H1 (cell line): ENCODE measurements at regions not wholly inside any gene's neighbourhood (a gene's known extent, or its start where the extent isn't known, plus 50 kb on each side); places are given as distances from the start of the nearest gene placed in this dataset.

Source experiments
- CTCF ChIA-PET: fragments of 300-600 bp; sonication (Branson Sonifier 250); formaldehyde crosslinking; loops from one replicate; lab custom pipeline; 2021; ENCODE audit not compliant: partially characterized antibody; lab: Charles Lee
- POLR2A ChIA-PET: fragments of 300-600 bp; sonication (Branson Sonifier 250); formaldehyde crosslinking; loops from one replicate; lab custom pipeline; 2021; ENCODE audit warnings: inconsistent platforms; ENCODE audit not compliant: partially characterized antibody; lab: Charles Lee
- DNase-seq, 2 experiments: peaks; one replicate each; pipeline versions ENCODE4 v3.0.0 to v3.0.0-alpha.2; 2010 to 2022; ENCODE audit warnings: low spot score in 2 of 2, low read depth in 1 of 2, mixed read lengths in 1 of 2
- FAIRE-seq: peaks from 2 replicates; lab custom pipeline; 2011; peaks lifted over from hg19 to GRCh38; lab: Jason Lieb, UNC
- H2AFZ ChIP-seq: 2 replicates; pipeline ENCODE4 v1.8.1; 2012; ENCODE audit warnings: low read length, inconsistent platforms
- H2AK5ac ChIP-seq: 2 replicates; pipeline ENCODE4 v1.6.1; 2013; ENCODE audit warnings: low read depth, low read length
- H2BK120ac ChIP-seq: replicated peaks from 2 replicates; pipeline ENCODE3; 2013; ENCODE audit warnings: low read depth, low read length, inconsistent platforms
- H2BK12ac ChIP-seq: 2 replicates; pipeline ENCODE4 v1.6.1; 2013; ENCODE audit warnings: low read depth, low read length
- H2BK15ac ChIP-seq: 2 replicates; pipeline ENCODE4 v1.6.1; 2013; ENCODE audit warnings: low read length
- H2BK20ac ChIP-seq: 2 replicates; pipeline ENCODE4 v1.6.1; 2013; ENCODE audit warnings: low read length
- H2BK5ac ChIP-seq: 2 replicates; pipeline ENCODE4 v1.6.1; 2013; ENCODE audit warnings: low read depth, low read length
- H3K14ac ChIP-seq: 2 replicates; pipeline ENCODE4 v1.6.1; 2013; ENCODE audit warnings: inconsistent platforms; ENCODE audit not compliant: insufficient read length
- H3K18ac ChIP-seq: 2 replicates; pipeline ENCODE4 v1.6.1; 2013; ENCODE audit warnings: low read length; ENCODE audit errors: extremely low read depth
- H3K23ac ChIP-seq: 2 replicates; pipeline ENCODE4 v1.6.1; 2013; ENCODE audit warnings: inconsistent platforms; ENCODE audit not compliant: insufficient read length
- H3K23me2 ChIP-seq: 2 replicates; pipeline ENCODE4 v1.6.1; 2013; ENCODE audit warnings: low read depth, low read length
- H3K27ac ChIP-seq: 2 replicates; pipeline ENCODE4 v1.6.1; 2011; ENCODE audit warnings: low read depth, low read length, inconsistent platforms
- H3K27me3 ChIP-seq, 4 experiments: replicated peaks in 1 of 4; 1 replicate in 1 of 4; 2 replicates in 3 of 4; pipeline versions ENCODE4 v1.6.1 to v1.8.1; 2011 to 2013; ENCODE audit warnings: low read length in 3 of 4, mild to moderate bottlenecking in 3 of 4, inconsistent platforms in 2 of 4, mixed read lengths in 2 of 4, moderate library complexity in 1 of 4; ENCODE audit not compliant: control insufficient read depth in 3 of 4, insufficient read depth in 3 of 4; ENCODE audit errors: extremely low read depth in 1 of 4
- H3K36me3 ChIP-seq, 4 experiments: 2 replicates each; pipeline versions ENCODE4 v1.6.1 to v1.8.1; 2011 to 2013; ENCODE audit warnings: mild to moderate bottlenecking in 4 of 4, low read length in 3 of 4, moderate library complexity in 2 of 4, control low read depth in 1 of 4, inconsistent platforms in 1 of 4; ENCODE audit not compliant: insufficient read depth in 4 of 4, control insufficient read depth in 2 of 4
- H3K4ac ChIP-seq: replicated peaks from 2 replicates; pipeline ENCODE3; 2013; ENCODE audit warnings: low read length, low read depth, mixed read lengths, inconsistent platforms; ENCODE audit not compliant: insufficient read length
- H3K4me1 ChIP-seq, 4 experiments: replicated peaks in 1 of 4; 1 replicate in 1 of 4; 2 replicates in 3 of 4; pipeline versions ENCODE4 v1.6.1 to v1.8.1; 2011 to 2013; ENCODE audit warnings: low read length in 3 of 4, inconsistent platforms in 2 of 4, mixed read lengths in 1 of 4; ENCODE audit not compliant: insufficient read depth in 4 of 4, control insufficient read depth in 3 of 4
- H3K4me2 ChIP-seq, 2 experiments: 2 replicates each; pipeline versions ENCODE4 v1.6.1 to v1.8.1; 2011 to 2013; ENCODE audit warnings: low read depth in 2 of 2, low read length in 2 of 2, control low read depth in 1 of 2, inconsistent platforms in 1 of 2, mild to moderate bottlenecking in 1 of 2; ENCODE audit not compliant: insufficient read depth in 1 of 2
- H3K4me3 ChIP-seq, 4 experiments: fragments of 200-600, 300-600 bp in 1 of 4; sonication (generic), shearing (Covaris generic), sonication (Bioruptor Twin) in 1 of 4; 2 replicates each; pipeline versions ENCODE4 v1.5.1 to v1.8.1; 2011 to 2016; ENCODE audit warnings: low read length in 4 of 4, low read depth in 3 of 4, control low read depth in 2 of 4, inconsistent platforms in 2 of 4, mild to moderate bottlenecking in 2 of 4, mixed read lengths in 1 of 4, moderate library complexity in 1 of 4; ENCODE audit not compliant: insufficient read depth in 2 of 4; ENCODE audit errors: extremely low read depth in 1 of 4
- H3K56ac ChIP-seq: replicated peaks from 2 replicates; pipeline ENCODE3; 2013; ENCODE audit warnings: low read depth, mild to moderate bottlenecking, mixed read lengths, low read length, inconsistent platforms; ENCODE audit not compliant: insufficient read length
- H3K79me1 ChIP-seq: 2 replicates; pipeline ENCODE4 v1.6.1; 2013; ENCODE audit warnings: low read depth, low read length, control low read depth
- H3K79me2 ChIP-seq, 2 experiments: 2 replicates each; pipeline versions ENCODE4 v1.6.1 to v1.8.1; 2012 to 2013; ENCODE audit warnings: low read length in 2 of 2, mild to moderate bottlenecking in 2 of 2, inconsistent platforms in 1 of 2; ENCODE audit not compliant: insufficient read depth in 2 of 2, control insufficient read depth in 1 of 2
- H3K9ac ChIP-seq, 4 experiments: replicated peaks in 1 of 4; 1 replicate in 1 of 4; 2 replicates in 3 of 4; pipeline versions ENCODE4 v1.6.1 to v1.8.1; 2011 to 2013; ENCODE audit warnings: low read depth in 3 of 4, low read length in 3 of 4, control low read depth in 2 of 4, mild to moderate bottlenecking in 2 of 4, moderate library complexity in 2 of 4, inconsistent platforms in 1 of 4; ENCODE audit errors: extremely low read depth in 1 of 4
- H3K9me3 ChIP-seq, 2 experiments: 2 replicates each; pipeline versions ENCODE4 v1.6.1 to v1.8.1; 2012 to 2013; ENCODE audit warnings: mild to moderate bottlenecking in 2 of 2, moderate library complexity in 2 of 2, control low read depth in 1 of 2, inconsistent platforms in 1 of 2, low read depth in 1 of 2, low read length in 1 of 2, mixed read lengths in 1 of 2; ENCODE audit not compliant: insufficient read depth in 2 of 2
- H4K20me1 ChIP-seq, 2 experiments: replicated peaks in 1 of 2; 2 replicates each; pipeline versions ENCODE3 to v1.8.1; 2011 to 2013; ENCODE audit warnings: inconsistent platforms in 2 of 2, low read length in 2 of 2, mild to moderate bottlenecking in 1 of 2; ENCODE audit not compliant: insufficient read depth in 2 of 2, control insufficient read depth in 1 of 2
- H4K5ac ChIP-seq: 2 replicates; pipeline ENCODE4 v1.6.1; 2013; ENCODE audit warnings: low read length, low read depth, mixed read lengths, inconsistent platforms; ENCODE audit not compliant: insufficient read length
- H4K8ac ChIP-seq: 2 replicates; pipeline ENCODE4 v1.8.0; 2013; ENCODE audit warnings: mild to moderate bottlenecking, moderate library complexity, low read length, inconsistent platforms; ENCODE audit not compliant: insufficient read depth; ENCODE audit errors: extremely low read depth
- H4K91ac ChIP-seq: replicated peaks from 2 replicates; pipeline ENCODE3; 2013; ENCODE audit warnings: low read length, mixed read lengths, inconsistent platforms; ENCODE audit not compliant: insufficient read length
- BRCA1 ChIP-seq: IDR thresholded peaks from 2 replicates; pipeline ENCODE4 v1.6.1; 2012; ENCODE audit warnings: low read depth, low read length, improper control_type of control experiment
- RNF2 ChIP-seq: fragments of 200-900, 300-1000 bp; sonication (generic); IDR thresholded peaks from 2 replicates; pipeline ENCODE4 v1.7.1; 2016; ENCODE audit warnings: borderline replicate concordance, low read depth, mild to moderate bottlenecking, antibody characterized with exemption, low read length; ENCODE audit not compliant: poor library complexity, severe bottlenecking; ENCODE audit errors: missing control alignments
- SP2 ChIP-seq: IDR thresholded peaks from 2 replicates; pipeline ENCODE4 v1.6.1; 2012; ENCODE audit warnings: mild to moderate bottlenecking, low read length, inconsistent platforms
- WGBS, 2 experiments: shearing (Covaris generic) in 1 of 2; methylation state at CpG; one replicate each; pipeline versions ENCODE4 v1.1.6 to v1.1.7; 2013 to 2015; ENCODE audit warnings: low lambda C conversion rate in 2 of 2, mixed read lengths in 2 of 2, inconsistent platforms in 1 of 2, low coverage in 1 of 2, missing lambda C conversion rate in 1 of 2; ENCODE audit not compliant: insufficient replicate concordance in 2 of 2, insufficient coverage in 1 of 2, insufficient read length in 1 of 2; ENCODE audit errors: extremely low coverage in 1 of 2, missing lambda C conversion rate in 1 of 2; 5-methylcytosine and 5-hydroxymethylcytosine counted together

- no peak overlapping the region for H4K8ac ChIP-seq
- no peak overlapping the region for H2AFZ ChIP-seq
- no peak overlapping the region for H3K14ac ChIP-seq
- FAIRE-seq: no peak
- no peaks in the 10 kb centered on the region for H3K23me2 ChIP-seq
- H3K56ac ChIP-seq: no peak overlapping the region
- H3K18ac ChIP-seq: no peak overlapping the region
- no peak overlapping the region for H3K4me2 ChIP-seq
- no peak overlapping the region for H3K23ac ChIP-seq
- no peak overlapping the region for H3K4me3 ChIP-seq
- H4K5ac ChIP-seq: no peak overlapping the region
- H3K9ac ChIP-seq: no peak overlapping the region
- H2BK120ac ChIP-seq: no peak overlapping the region
- H3K27ac ChIP-seq: no peak overlapping the region
- H4K91ac ChIP-seq: no peak overlapping the region
- H3K4me1 ChIP-seq: no peaks in the 10 kb centered on the region
- H3K27me3 ChIP-seq: no peaks in the 10 kb centered on the region
- WGBS, 2 experiments: 93% methylated on average over 3 of the region's 3 CpGs; no CpG with 5 or more reads in 1 of the 2 experiments
- H2BK15ac ChIP-seq: no peak overlapping the region
- no peaks in the 10 kb centered on the region for H3K9me3 ChIP-seq
- H2AK5ac ChIP-seq: no peak overlapping the region
- H2BK5ac ChIP-seq: no peak overlapping the region
- H3K79me2 ChIP-seq: no peaks in the 10 kb centered on the region
- no peaks in the 10 kb centered on the region for H3K79me1 ChIP-seq
- no peak overlapping the region for H2BK12ac ChIP-seq
- TF ChIP-seq RNF2: no peak
- TF ChIP-seq SP2: no peak
- TF ChIP-seq BRCA1: no peak
- TF ChIP-seq, all 59 proteins: peak for 0
- H3K4ac ChIP-seq: no peak overlapping the region
- no peak overlapping the region for H2BK20ac ChIP-seq
- no peaks in the 10 kb centered on the region; a peak in 1 of 8 replicates for H3K36me3 ChIP-seq
- no peaks in the 10 kb centered on the region for H4K20me1 ChIP-seq
- POLR2A ChIA-PET: no interaction called here
- DNase-seq: no peak
- CTCF ChIA-PET: no interaction called here
Observed at GRCh38 chr16:6634151-6634550, 698.5 kb upstream of the RBFOX1 start.
